CD4-positive, CD25-positive, alpha-beta regulatory T cell (primary cell): ENCODE measurements at regions not wholly inside any gene's neighbourhood (a gene's known extent, or its start where the extent isn't known, plus 50 kb on each side); places are given as distances from the start of the nearest gene placed in this dataset.

ENCODE experiments used
- ATAC-seq, 2 donors: fragments of 150-1000 bp; cut with Tn5 transposase; one replicate each; pipeline ENCODE4 v1.10.0; 2021; ENCODE audit warnings: low read depth in 2 of 2, moderate number of reproducible peaks in 2 of 2, moderate library complexity in 1 of 2
- DNase-seq, 3 donors: peaks; one replicate each; pipeline versions ENCODE4 v3.0.0 to v3.0.0-alpha.2; 2012 to 2022; ENCODE audit warnings: mixed read lengths in 1 of 3
- H3K27ac ChIP-seq: one replicate; pipeline ENCODE4 v1.7.0; 2013; ENCODE audit warnings: mild to moderate bottlenecking, low read length; ENCODE audit not compliant: insufficient read depth, poor library complexity, severe bottlenecking
- H3K27me3 ChIP-seq: one replicate; pipeline ENCODE4 v1.7.0; 2013; ENCODE audit warnings: low read length; ENCODE audit not compliant: control insufficient read depth, insufficient read depth
- H3K36me3 ChIP-seq: one replicate; pipeline ENCODE4 v1.7.0; 2013; ENCODE audit warnings: mild to moderate bottlenecking, low read length, moderate library complexity; ENCODE audit not compliant: control insufficient read depth, insufficient read depth
- H3K4me1 ChIP-seq: 2 replicates; pipeline ENCODE4 v1.7.0; 2013; ENCODE audit warnings: mild to moderate bottlenecking, low read length; ENCODE audit not compliant: insufficient read depth, control insufficient read depth, poor library complexity, severe bottlenecking
- H3K4me3 ChIP-seq: one replicate; pipeline ENCODE4 v1.7.0; 2013; ENCODE audit warnings: low read depth, mild to moderate bottlenecking, low read length, moderate library complexity
- H3K9me3 ChIP-seq, 2 experiments: 1 replicate in 1 of 2; 2 replicates in 1 of 2; pipeline ENCODE4 v1.7.0; 2013; ENCODE audit warnings: low read length in 2 of 2, mild to moderate bottlenecking in 1 of 2, moderate library complexity in 1 of 2; ENCODE audit not compliant: control insufficient read depth in 2 of 2
- H3K27ac Mint-ChIP-seq, 3 donors: one replicate each; pipeline ENCODE4 v1.8.0; 2020 to 2022; ENCODE audit warnings: mild to moderate bottlenecking in 3 of 3, mixed read lengths in 3 of 3, moderate library complexity in 2 of 3
- H3K27me3 Mint-ChIP-seq: one replicate; pipeline ENCODE4 v1.8.0; 2022; ENCODE audit warnings: mild to moderate bottlenecking, mixed read lengths
- H3K36me3 Mint-ChIP-seq: one replicate; pipeline ENCODE4 v1.8.0; 2020; ENCODE audit warnings: mixed read lengths
- H3K4me1 Mint-ChIP-seq, 4 donors: one replicate each; pipeline ENCODE4 v1.8.0; 2020 to 2022; ENCODE audit warnings: mixed read lengths in 4 of 4, mild to moderate bottlenecking in 1 of 4
- H3K4me3 Mint-ChIP-seq, 4 donors: one replicate each; pipeline ENCODE4 v1.8.0; 2020 to 2022; ENCODE audit warnings: mild to moderate bottlenecking in 4 of 4, mixed read lengths in 4 of 4, moderate library complexity in 3 of 4
- H3K9me3 Mint-ChIP-seq, 7 donors: one replicate each; pipeline ENCODE4 v1.8.0; 2020 to 2022; ENCODE audit warnings: mixed read lengths in 7 of 7, mild to moderate bottlenecking in 3 of 7, moderate library complexity in 2 of 7

GRCh38 chr13:50126993-50127725 lies 111.9 kb downstream of the KCNRG start:
- H3K27ac Mint-ChIP-seq = peak overlapping the region; percentile 95 to 99 (median 96)
- ATAC-seq = no peak
- H3K4me1 ChIP-seq = peaks cover 80% of the 10 kb centered on the region
- H3K9me3 ChIP-seq = peaks cover 0 to 2% of the 10 kb centered on the region in 2 experiments
- peaks cover 51% of the 10 kb centered on the region for H3K27me3 Mint-ChIP-seq
- H3K4me3 Mint-ChIP-seq = peak overlapping the region; percentile 92 to 95 (median 94)
- peak overlapping the region; percentile 96 for H3K4me3 ChIP-seq
- H3K36me3 ChIP-seq = no peaks in the 10 kb centered on the region
- H3K4me1 Mint-ChIP-seq = peaks cover 38 to 77% (median 51%) of the 10 kb centered on the region in 4 donors
- peak overlapping the region; percentile 99 for H3K27ac ChIP-seq
- peak; percentile 36 to 70 (median 52) for DNase-seq
- no peaks in the 10 kb centered on the region for H3K36me3 Mint-ChIP-seq
- H3K9me3 Mint-ChIP-seq = peaks cover 0 to 4% (median 0%) of the 10 kb centered on the region in 7 donors
- H3K27me3 ChIP-seq = peaks cover 13% of the 10 kb centered on the region

GRCh38 chr13:50127726-50128291 lies 112.6 kb downstream of the KCNRG start:
- H3K36me3 ChIP-seq = no peaks in the 10 kb centered on the region
- Mint-ChIP-seq H3K27me3 (peaks cover 57% of the 10 kb centered on the region), H3K4me3 (peak overlapping the region; percentile 92 to 95 (median 94)), H3K36me3 (no peaks in the 10 kb centered on the region), H3K9me3 (peaks cover 0 to 8% (median 0%) of the 10 kb centered on the region in 7 donors), H3K27ac (peak overlapping the region; percentile 71 to 96 (median 95)), H3K4me1 (peaks cover 37 to 77% (median 49%) of the 10 kb centered on the region in 4 donors)
- ATAC-seq = no peak
- H3K4me3 ChIP-seq = peak overlapping the region; percentile 71
- H3K27me3 ChIP-seq = peaks cover 19% of the 10 kb centered on the region
- peak overlapping the region; percentile 99 for H3K27ac ChIP-seq
- H3K4me1 ChIP-seq = peaks cover 80% of the 10 kb centered on the region
- peak in 1 of 3 donors; percentile 8 for DNase-seq
- peaks cover 0 to 2% of the 10 kb centered on the region in 2 experiments for H3K9me3 ChIP-seq

- ATAC-seq (no peak), DNase-seq (peak in 1 of 3 donors; percentile 17)
- Mint-ChIP-seq H3K27me3 (peaks cover 59% of the 10 kb centered on the region), H3K9me3 (peaks cover 0 to 8% (median 0%) of the 10 kb centered on the region in 7 donors), H3K27ac (peak overlapping the region; percentile 6 to 90 (median 89)), H3K4me3 (peak overlapping the region; percentile 87 to 95 (median 92)), H3K4me1 (peaks cover 31 to 71% (median 44%) of the 10 kb centered on the region in 4 donors), H3K36me3 (no peaks in the 10 kb centered on the region)
- H3K9me3 ChIP-seq = peaks cover 0 to 2% of the 10 kb centered on the region in 2 experiments
- peak overlapping the region; percentile 71 for H3K4me3 ChIP-seq
- peak overlapping the region; percentile 61 for H3K27ac ChIP-seq
- peaks cover 77% of the 10 kb centered on the region for H3K4me1 ChIP-seq
- H3K36me3 ChIP-seq = no peaks in the 10 kb centered on the region
- peaks cover 20% of the 10 kb centered on the region for H3K27me3 ChIP-seq
Observed at GRCh38 chr13:50128428-50128931, 113.2 kb downstream of the KCNRG start.

- Histone ChIP-seq H3K27ac (peak overlapping the region; percentile 61), H3K4me3 (peak overlapping the region; percentile 71), H3K27me3 (peaks cover 22% of the 10 kb centered on the region), H3K4me1 (peaks cover 73% of the 10 kb centered on the region), H3K36me3 (no peaks in the 10 kb centered on the region), H3K9me3 (peaks cover 0 to 2% of the 10 kb centered on the region in 2 experiments)
- H3K4me1 Mint-ChIP-seq = peaks cover 31 to 68% (median 42%) of the 10 kb centered on the region in 4 donors
- DNase-seq (peak in 2 of 3 donors; percentile 60 to 80), ATAC-seq (no peak)
- peak overlapping the region; percentile 52 to 90 (median 89) for H3K27ac Mint-ChIP-seq
- peaks cover 2% of the 10 kb centered on the region for H3K36me3 Mint-ChIP-seq
- H3K27me3 Mint-ChIP-seq = peaks cover 66% of the 10 kb centered on the region
- H3K4me3 Mint-ChIP-seq = peak overlapping the region; percentile 87 to 95 (median 92)
- peaks cover 0 to 8% (median 0%) of the 10 kb centered on the region in 7 donors for H3K9me3 Mint-ChIP-seq
Observed at GRCh38 chr13:50129081-50129705, 113.9 kb downstream of the KCNRG start.

- ATAC-seq (no peak), DNase-seq (no peak)
- Histone ChIP-seq H3K27me3 (peaks cover 22% of the 10 kb centered on the region), H3K4me3 (peak overlapping the region; percentile 55), H3K4me1 (peaks cover 73% of the 10 kb centered on the region), H3K27ac (peak overlapping the region; percentile 63), H3K36me3 (no peaks in the 10 kb centered on the region), H3K9me3 (peaks cover 0 to 2% of the 10 kb centered on the region in 2 experiments)
- peak overlapping the region; percentile 87 to 95 (median 92) for H3K4me3 Mint-ChIP-seq
- H3K36me3 Mint-ChIP-seq = peaks cover 4% of the 10 kb centered on the region
- peaks cover 0 to 8% (median 0%) of the 10 kb centered on the region in 7 donors for H3K9me3 Mint-ChIP-seq
- peak overlapping the region; percentile 52 to 90 (median 89) for H3K27ac Mint-ChIP-seq
- peaks cover 31 to 68% (median 47%) of the 10 kb centered on the region in 4 donors for H3K4me1 Mint-ChIP-seq
- H3K27me3 Mint-ChIP-seq = peaks cover 71% of the 10 kb centered on the region
Observed at GRCh38 chr13:50129706-50130122, 114.5 kb downstream of the KCNRG start.

- Histone ChIP-seq H3K4me3 (peak overlapping the region; percentile 72), H3K36me3 (no peaks in the 10 kb centered on the region), H3K9me3 (peaks cover 0 to 2% of the 10 kb centered on the region in 2 experiments), H3K27ac (peak overlapping the region; percentile 63), H3K27me3 (peaks cover 22% of the 10 kb centered on the region), H3K4me1 (peaks cover 73% of the 10 kb centered on the region)
- peak overlapping the region; percentile 87 to 95 (median 92) for H3K4me3 Mint-ChIP-seq
- peak; percentile 20 to 51 (median 41) for DNase-seq
- H3K4me1 Mint-ChIP-seq = peaks cover 31 to 68% (median 50%) of the 10 kb centered on the region in 4 donors
- H3K36me3 Mint-ChIP-seq = peaks cover 4% of the 10 kb centered on the region
- ATAC-seq = no peak
- peaks cover 0 to 8% (median 0%) of the 10 kb centered on the region in 7 donors for H3K9me3 Mint-ChIP-seq
- H3K27ac Mint-ChIP-seq = peak overlapping the region; percentile 71 to 93 (median 89)
- peaks cover 77% of the 10 kb centered on the region for H3K27me3 Mint-ChIP-seq
Observed at GRCh38 chr13:50130123-50130946, 115.1 kb downstream of the KCNRG start.
